Stomach (tissue), 8 donors: ENCODE measurements at regions not wholly inside any gene's neighbourhood (a gene's known extent, or its start where the extent isn't known, plus 50 kb on each side); places are given as distances from the start of the nearest gene placed in this dataset.
A peak's percentile ranks its signal among the peaks of the same experiment; 100 is the strongest.

ENCODE experiments used
- DNase-seq, 2 donors: peaks; one replicate each; pipeline versions ENCODE4 v3.0.0 to v3.0.0-alpha.2; 2013 to 2019
- H3K27ac ChIP-seq, 5 donors: fragments of 200-600 bp in 4 of 5; sonication (generic) in 4 of 5; one replicate each; pipeline ENCODE4 v1.5.1; 2013 to 2019; ENCODE audit warnings: mild to moderate bottlenecking in 1 of 5, moderate library complexity in 1 of 5
- H3K27me3 ChIP-seq, 3 donors: fragments of 200-600 bp; sonication (generic); one replicate each; pipeline ENCODE4 v1.5.1; 2017 to 2019; ENCODE audit warnings: mixed run types in 1 of 3
- H3K36me3 ChIP-seq, 4 donors: fragments of 200-600 bp; sonication (generic); 1 replicate in 3 of 4; 2 replicates in 1 of 4; pipeline ENCODE4 v1.5.1; 2016 to 2019
- H3K4me1 ChIP-seq, 4 donors: fragments of 200-600 bp; sonication (generic); one replicate each; pipeline ENCODE4 v1.5.1; 2016 to 2019
- H3K4me3 ChIP-seq, 4 donors: fragments of 200-600 bp; sonication (generic) in 3 of 4; one replicate each; pipeline ENCODE4 v1.5.1; 2016 to 2019; ENCODE audit warnings: mild to moderate bottlenecking in 1 of 4
- H3K9me3 ChIP-seq, 4 donors: fragments of 200-600 bp; sonication (generic); one replicate each; pipeline ENCODE4 v1.5.1; 2016 to 2019
- EP300 ChIP-seq: sonication (generic); formaldehyde crosslinking; IDR thresholded peaks from one replicate; pipeline ENCODE4 v1.6.1; 2017; ENCODE audit warnings: antibody characterized with exemption
- POLR2A ChIP-seq, 4 donors: fragments of 450-650 bp; IDR thresholded peaks; one replicate each; pipeline ENCODE4 v1.6.1; 2016; ENCODE audit warnings: antibody characterized with exemption in 4 of 4, control low read depth in 2 of 4, mild to moderate bottlenecking in 1 of 4, moderate library complexity in 1 of 4
- POLR2AphosphoS5 ChIP-seq, 3 donors: sonication (generic); formaldehyde crosslinking; IDR thresholded peaks; one replicate each; pipeline ENCODE4 v1.6.1; 2016; ENCODE audit warnings: antibody characterized with exemption in 3 of 3
- WGBS, 5 donors: extraction: QIAGEN DNeasy Blood & Tissue Kit in 3 of 5; methylation state at CpG; one replicate each; pipeline versions ENCODE4 v1.1.5 to v1.1.7; 2013 to 2018; 5-methylcytosine and 5-hydroxymethylcytosine counted together
- intact Hi-C: fragments of 100-400 bp; cut with DNase I; formaldehyde crosslinking; loops from one replicate; pipeline ENCODE4 v1.15.1; 2023; ENCODE audit warnings: low total_unique reads
- TF ChIP-seq, protein P1 (sequence below), 7 experiments: fragments of 450-650 bp in 4 of 7; fragments of 200-600 bp in 3 of 7; sonication (generic) in 3 of 7; IDR thresholded peaks; one replicate each; pipeline ENCODE4 v1.5.1; 2016 to 2019; ENCODE audit warnings: antibody characterized with exemption in 7 of 7, control low read depth in 2 of 7, mild to moderate bottlenecking in 1 of 7
- donor health status: healthy with polysubstance abuse.
- donor health status: Bipolar disorder and iron deficiency.
- donor health status: healthy.

DNA sequence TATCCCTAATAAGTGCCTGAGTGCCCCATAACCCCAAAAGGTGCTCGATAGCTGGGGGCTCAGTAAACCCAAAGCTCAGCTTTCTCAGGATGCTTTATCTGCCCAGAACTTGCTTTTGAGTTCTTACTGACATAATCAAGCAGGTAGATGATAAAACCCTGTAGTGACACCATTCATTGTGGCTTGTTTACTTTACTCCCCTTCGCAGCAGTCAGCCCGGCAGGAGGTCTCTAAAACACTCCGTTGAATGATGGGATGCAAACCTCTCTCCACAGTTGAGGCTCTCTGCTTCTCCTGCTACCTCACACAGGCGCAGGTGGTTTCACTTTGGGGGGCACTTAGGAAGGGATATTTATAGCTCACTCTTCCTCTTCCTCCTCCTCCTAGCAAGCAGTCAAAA lies 349.4 kb downstream of the HLX start:
- peaks cover 0 to 10% (median 3%) of the 10 kb centered on the region in 4 donors for H3K9me3 ChIP-seq
- intact Hi-C loops: no loop called here
- no peak overlapping the region for H3K4me3 ChIP-seq
- H3K36me3 ChIP-seq: no peaks in the 10 kb centered on the region
- WGBS, 5 donors: 15 to 23% (median 21%) methylated on average over 5 of the region's 5 CpGs
- H3K4me1 ChIP-seq: peaks cover 0 to 9% (median 3%) of the 10 kb centered on the region in 4 donors
- DNase-seq: no peak
- H3K27me3 ChIP-seq: no peaks in the 10 kb centered on the region
- H3K27ac ChIP-seq: no peak overlapping the region
- no peak for TF ChIP-seq POLR2A (IDR thresholded peaks at IDR 0.05)
- no peak for TF ChIP-seq POLR2AphosphoS5 (IDR thresholded peaks at IDR 0.05)
- no peak for TF ChIP-seq EP300
- TF ChIP-seq, protein P1, sequence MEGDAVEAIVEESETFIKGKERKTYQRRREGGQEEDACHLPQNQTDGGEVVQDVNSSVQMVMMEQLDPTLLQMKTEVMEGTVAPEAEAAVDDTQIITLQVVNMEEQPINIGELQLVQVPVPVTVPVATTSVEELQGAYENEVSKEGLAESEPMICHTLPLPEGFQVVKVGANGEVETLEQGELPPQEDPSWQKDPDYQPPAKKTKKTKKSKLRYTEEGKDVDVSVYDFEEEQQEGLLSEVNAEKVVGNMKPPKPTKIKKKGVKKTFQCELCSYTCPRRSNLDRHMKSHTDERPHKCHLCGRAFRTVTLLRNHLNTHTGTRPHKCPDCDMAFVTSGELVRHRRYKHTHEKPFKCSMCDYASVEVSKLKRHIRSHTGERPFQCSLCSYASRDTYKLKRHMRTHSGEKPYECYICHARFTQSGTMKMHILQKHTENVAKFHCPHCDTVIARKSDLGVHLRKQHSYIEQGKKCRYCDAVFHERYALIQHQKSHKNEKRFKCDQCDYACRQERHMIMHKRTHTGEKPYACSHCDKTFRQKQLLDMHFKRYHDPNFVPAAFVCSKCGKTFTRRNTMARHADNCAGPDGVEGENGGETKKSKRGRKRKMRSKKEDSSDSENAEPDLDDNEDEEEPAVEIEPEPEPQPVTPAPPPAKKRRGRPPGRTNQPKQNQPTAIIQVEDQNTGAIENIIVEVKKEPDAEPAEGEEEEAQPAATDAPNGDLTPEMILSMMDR (IDR thresholded peaks at IDR 0.05): no peak

DNA sequence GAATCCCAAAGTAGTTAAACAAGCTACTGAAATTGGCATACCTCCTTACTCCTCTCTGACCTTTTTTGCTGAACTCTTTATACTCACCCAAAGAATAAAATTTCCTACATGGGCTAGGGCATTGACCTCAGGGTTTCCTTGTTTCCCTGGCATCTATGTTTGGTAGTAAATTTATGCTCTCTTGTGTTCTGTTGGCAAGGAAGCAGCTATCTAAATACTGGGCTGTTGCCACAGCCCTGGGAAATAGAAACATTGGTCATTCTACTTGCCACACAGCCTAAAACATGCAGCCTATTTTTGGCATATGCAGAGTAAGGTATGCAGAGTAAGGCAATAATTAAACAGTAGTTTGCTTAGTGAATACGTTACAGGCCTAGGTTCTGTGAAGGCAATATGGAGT lies 351.4 kb downstream of the HLX start:
- H3K27me3 ChIP-seq: no peaks in the 10 kb centered on the region
- no peak overlapping the region for H3K4me3 ChIP-seq
- DNase-seq: peak in 1 of 2 donors; percentile 32
- 19 to 42% (median 30%) methylated on average over 1 of the region's 1 CpG for WGBS, 5 donors
- H3K27ac ChIP-seq: no peak overlapping the region
- H3K4me1 ChIP-seq: peaks cover 0 to 9% (median 3%) of the 10 kb centered on the region in 4 donors
- no peaks in the 10 kb centered on the region for H3K9me3 ChIP-seq
- no peaks in the 10 kb centered on the region for H3K36me3 ChIP-seq
- TF ChIP-seq POLR2A (IDR thresholded peaks at IDR 0.05) (no peak), POLR2AphosphoS5 (IDR thresholded peaks at IDR 0.05) (peak in 1 of 3 donors; percentile 63)
- intact Hi-C loops: no loop called here

DNA sequence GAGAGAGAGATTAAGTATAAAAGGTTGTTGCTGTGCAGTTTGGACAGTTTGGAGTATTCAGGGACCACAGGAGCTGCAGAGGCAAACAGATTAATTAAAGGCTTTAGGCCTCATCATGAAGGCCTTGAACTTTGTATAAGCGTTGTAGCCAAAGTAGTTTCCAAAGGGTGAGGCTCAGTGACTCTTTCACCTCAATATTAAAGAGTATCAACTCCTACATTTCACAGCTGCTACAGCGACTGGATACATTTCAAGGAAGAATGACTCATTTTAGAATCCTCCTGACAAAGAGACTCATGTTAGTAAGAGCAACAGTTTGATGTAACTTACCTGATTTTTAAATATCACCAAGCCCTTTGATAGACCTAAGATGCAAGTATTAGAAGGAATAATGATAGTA lies 355.5 kb downstream of the HLX start:
- DNase-seq: peak in 1 of 2 donors; percentile 49
- Histone ChIP-seq H3K36me3 (no peaks in the 10 kb centered on the region), H3K9me3 (peaks cover 0 to 9% (median 2%) of the 10 kb centered on the region in 4 donors), H3K27ac (no peak overlapping the region), H3K27me3 (no peaks in the 10 kb centered on the region), H3K4me1 (peaks cover 0 to 9% (median 3%) of the 10 kb centered on the region in 4 donors), H3K4me3 (no peak overlapping the region)
- 38 to 64% (median 59%) methylated on average over 2 of the region's 2 CpGs for WGBS, 5 donors
- intact Hi-C loops: no loop called here
- TF ChIP-seq POLR2AphosphoS5 (IDR thresholded peaks at IDR 0.05) (no peak), POLR2A (IDR thresholded peaks at IDR 0.05) (no peak), EP300 (no peak)
- TF ChIP-seq, protein P1 (IDR thresholded peaks at IDR 0.05): no peak

DNA sequence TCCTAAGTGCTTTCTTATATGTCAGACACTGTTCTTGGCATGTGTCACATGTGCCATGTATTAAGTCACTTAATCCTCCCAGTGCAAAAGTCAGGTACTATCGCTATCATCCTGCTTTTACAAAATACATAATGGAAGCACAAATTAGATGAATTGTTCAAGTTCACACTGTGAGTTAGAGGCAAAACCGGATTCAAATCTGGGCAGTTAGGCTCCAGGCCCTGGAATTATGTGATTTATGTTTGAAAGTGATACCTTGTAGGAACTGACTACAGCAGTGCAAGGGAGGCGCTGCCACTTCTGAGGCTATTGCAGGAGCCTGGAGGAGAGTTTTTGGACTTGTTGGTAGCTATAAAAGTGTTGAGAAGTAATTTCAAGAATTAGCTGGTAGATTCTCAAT lies 358.3 kb downstream of the HLX start:
- TF ChIP-seq POLR2A (IDR thresholded peaks at IDR 0.05) (no peak), POLR2AphosphoS5 (IDR thresholded peaks at IDR 0.05) (no peak), EP300 (no peak)
- TF ChIP-seq, protein P1 (IDR thresholded peaks at IDR 0.05): no peak
- Histone ChIP-seq H3K4me1 (no peaks in the 10 kb centered on the region), H3K27ac (no peak overlapping the region), H3K4me3 (no peak overlapping the region), H3K9me3 (peaks cover 0 to 9% (median 2%) of the 10 kb centered on the region in 4 donors), H3K27me3 (no peaks in the 10 kb centered on the region), H3K36me3 (no peaks in the 10 kb centered on the region)
- no peak for DNase-seq
- WGBS, 5 donors: 87 to 91% (median 88%) methylated on average over 3 of the region's 3 CpGs
- intact Hi-C loops: no loop called here

DNA sequence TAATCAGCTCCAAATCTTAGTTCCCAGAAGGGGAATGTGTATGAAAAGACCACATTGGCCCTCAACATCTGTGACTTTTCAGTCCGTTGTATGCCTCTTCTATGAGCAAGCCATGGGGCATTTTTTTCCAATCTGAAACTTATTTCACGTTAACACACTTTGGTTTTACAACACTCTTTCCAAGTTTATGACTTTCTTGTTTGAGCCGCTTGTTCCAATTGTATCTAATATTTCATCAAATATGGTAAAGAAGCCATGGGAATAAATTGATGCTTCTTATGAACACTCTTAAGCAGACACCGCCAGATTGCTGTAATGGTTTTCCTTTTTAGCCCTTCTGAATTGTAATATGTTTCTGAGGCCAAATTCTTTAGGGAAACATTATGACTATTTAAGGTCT lies 359.9 kb downstream of the HLX start:
- Histone ChIP-seq H3K4me3 (no peak overlapping the region), H3K36me3 (no peaks in the 10 kb centered on the region), H3K27me3 (no peaks in the 10 kb centered on the region), H3K4me1 (no peaks in the 10 kb centered on the region), H3K27ac (no peak overlapping the region), H3K9me3 (peaks cover 0 to 9% (median 2%) of the 10 kb centered on the region in 4 donors)
- no peak for DNase-seq
- TF ChIP-seq, protein P1 (IDR thresholded peaks at IDR 0.05): no peak
- no peak for TF ChIP-seq POLR2AphosphoS5 (IDR thresholded peaks at IDR 0.05)
- no peak for TF ChIP-seq POLR2A (IDR thresholded peaks at IDR 0.05)
- no peak for TF ChIP-seq EP300
- 83 to 91% (median 86%) methylated on average over 4 of the region's 4 CpGs for WGBS, 5 donors
- intact Hi-C loops: no loop called here
